SK-N-SH (cell line): ENCODE measurements at regions not wholly inside any gene's neighbourhood (a gene's known extent, or its start where the extent isn't known, plus 50 kb on each side); places are given as distances from the start of the nearest gene placed in this dataset.
"Not testable (repeated sequence)": the region's sequence is repeated elsewhere in the genome, so short reads cannot be mapped to it uniquely, and the experiment has no call there.

ENCODE experiments used
- CTCF ChIA-PET: fragments of 300-600, 350-600 bp; formaldehyde crosslinking; extraction: SDS; loops from one replicate; lab custom pipeline; 2021; lab: Yijun Ruan, JAX
- POLR2A ChIA-PET: fragments of 350-600 bp; sonication (Branson Sonifier 250); formaldehyde crosslinking; extraction: SDS; loops from one replicate; lab custom pipeline; 2020; ENCODE audit warnings: antibody characterized with exemption, inconsistent platforms; lab: Yijun Ruan, JAX
- DNase-seq: peaks from one replicate; pipeline ENCODE4 v3.0.0; 2012
- H2AFZ ChIP-seq: fragments of 200-600 bp; sonication (generic); 2 replicates; pipeline ENCODE4 v1.8.1; 2016; ENCODE audit warnings: antibody characterized with exemption, mild to moderate bottlenecking, low read depth
- H3F3A ChIP-seq: fragments of 200-600 bp; sonication (generic); replicated peaks from 2 replicates; pipeline ENCODE3; 2016; ENCODE audit warnings: antibody characterized with exemption, mild to moderate bottlenecking; ENCODE audit not compliant: insufficient read depth
- H3K27ac ChIP-seq, 2 experiments: fragments of 200-500 bp in 1 of 2; fragments of 200-600 bp in 1 of 2; sonication (Bioruptor generic) in 1 of 2; sonication (generic), shearing (Covaris generic) in 1 of 2; 2 replicates each; pipeline versions ENCODE4 v1.5.1 to v1.6.1; 2014 to 2016; ENCODE audit warnings: low read depth in 2 of 2, inconsistent platforms in 1 of 2, low read length in 1 of 2, mild to moderate bottlenecking in 1 of 2, mixed read lengths in 1 of 2
- H3K27me3 ChIP-seq: fragments of 200-600 bp; sonication (generic), shearing (Covaris generic); 2 replicates; pipeline ENCODE4 v1.6.1; 2016; ENCODE audit warnings: mixed run types; ENCODE audit not compliant: insufficient read depth
- H3K36me3 ChIP-seq, 2 experiments: fragments of 200-500 bp in 1 of 2; fragments of 200-600 bp in 1 of 2; sonication (Bioruptor generic) in 1 of 2; sonication (generic) in 1 of 2; replicated peaks in 1 of 2; 2 replicates each; pipeline versions ENCODE3 to v1.5.1; 2014 to 2016; ENCODE audit warnings: low read length in 1 of 2, mild to moderate bottlenecking in 1 of 2; ENCODE audit not compliant: insufficient read depth in 2 of 2, control insufficient read depth in 1 of 2
- H3K4me1 ChIP-seq, 2 experiments: fragments of 200-500 bp in 1 of 2; fragments of 200-600 bp in 1 of 2; sonication (Bioruptor generic) in 1 of 2; sonication (generic), shearing (Covaris generic) in 1 of 2; 2 replicates each; pipeline versions ENCODE4 v1.5.1 to v1.6.1; 2014 to 2016; ENCODE audit warnings: low read depth in 1 of 2, low read length in 1 of 2, mixed run types in 1 of 2; ENCODE audit not compliant: insufficient read depth in 2 of 2, control insufficient read depth in 1 of 2
- H3K4me2 ChIP-seq: fragments of 200-600 bp; sonication (generic), shearing (Covaris generic); 2 replicates; pipeline ENCODE4 v1.6.1; 2017; ENCODE audit warnings: mixed run types
- H3K4me3 ChIP-seq, 2 experiments: fragments of 200-500 bp in 1 of 2; fragments of 200-600 bp in 1 of 2; sonication (Bioruptor generic) in 1 of 2; sonication (generic), shearing (Covaris generic) in 1 of 2; 2 replicates each; pipeline versions ENCODE4 v1.5.1 to v1.8.1; 2014 to 2016; ENCODE audit warnings: low read depth in 2 of 2, inconsistent platforms in 1 of 2, low read length in 1 of 2, mild to moderate bottlenecking in 1 of 2, mixed read lengths in 1 of 2, moderate library complexity in 1 of 2
- H3K79me2 ChIP-seq: fragments of 200-600 bp; sonication (generic); 2 replicates; pipeline ENCODE4 v1.8.1; 2017; ENCODE audit warnings: mild to moderate bottlenecking; ENCODE audit not compliant: insufficient read depth
- H3K9ac ChIP-seq: fragments of 200-600 bp; sonication (generic); 2 replicates; pipeline ENCODE4 v1.6.1; 2017; ENCODE audit warnings: mixed run types
- H3K9me2 ChIP-seq: fragments of 200-600 bp; sonication (generic); 2 replicates; pipeline ENCODE4 v1.6.1; 2017; ENCODE audit warnings: mixed run types
- H3K9me3 ChIP-seq: fragments of 200-600 bp; sonication (generic); 2 replicates; pipeline ENCODE4 v1.6.1; 2017; ENCODE audit warnings: mixed run types, mild to moderate bottlenecking, moderate library complexity
- H4K20me1 ChIP-seq: fragments of 200-600 bp; sonication (generic); 2 replicates; pipeline ENCODE4 v1.6.1; 2017; ENCODE audit warnings: mild to moderate bottlenecking, mixed run types; ENCODE audit not compliant: insufficient read depth
- EZH2phosphoT487 ChIP-seq: fragments of 200-600 bp; sonication (generic); IDR thresholded peaks from 2 replicates; pipeline ENCODE4 v1.6.1; 2017; ENCODE audit warnings: low read depth, mixed run types, mild to moderate bottlenecking, antibody characterized with exemption, moderate library complexity, borderline replicate concordance
- FOSL2 ChIP-seq: IDR thresholded peaks from 2 replicates; pipeline ENCODE4 v1.4.0; 2012; ENCODE audit warnings: low read depth, mild to moderate bottlenecking, moderate library complexity, borderline replicate concordance
- NFIC ChIP-seq: IDR thresholded peaks from 2 replicates; pipeline ENCODE4 v1.4.0; 2012; ENCODE audit warnings: borderline replicate concordance
- PBX3 ChIP-seq: IDR thresholded peaks from 2 replicates; pipeline ENCODE4; 2012
- RAD21 ChIP-seq: IDR thresholded peaks from 2 replicates; pipeline ENCODE4 v1.6.1; 2012; ENCODE audit warnings: mild to moderate bottlenecking, low read length
- REST ChIP-seq: IDR thresholded peaks from 2 replicates; pipeline ENCODE4 v1.6.1; 2012; ENCODE audit warnings: mild to moderate bottlenecking, low read depth, low read length, moderate library complexity
- SIN3A ChIP-seq: IDR thresholded peaks from 2 replicates; pipeline ENCODE4 v1.6.1; 2012; ENCODE audit warnings: low read depth, mild to moderate bottlenecking, low read length, moderate library complexity, borderline replicate concordance
- TCF12 ChIP-seq: IDR thresholded peaks from 2 replicates; pipeline ENCODE4 v1.4.0; 2012
- TEAD4 ChIP-seq: IDR thresholded peaks from 2 replicates; pipeline ENCODE4 v1.4.0; 2012; ENCODE audit warnings: mild to moderate bottlenecking, borderline replicate concordance; ENCODE audit not compliant: insufficient read depth
- ZBTB33 ChIP-seq: IDR thresholded peaks from 2 replicates; pipeline ENCODE4 v1.4.0; 2012; ENCODE audit warnings: low read depth, borderline replicate concordance
- WGBS: methylation state at CpG from one replicate; pipeline ENCODE4 v1.1.6; 2017; ENCODE audit warnings: low lambda C conversion rate; 5-methylcytosine and 5-hydroxymethylcytosine counted together
- TF ChIP-seq, protein P1 (sequence below): fragments of 150-350 bp; IDR thresholded peaks from 2 replicates; pipeline ENCODE4 v1.6.1; 2017; ENCODE audit warnings: antibody characterized with exemption, low read length, low read depth, borderline replicate concordance

- CTCF ChIA-PET: interaction anchor here (1.0 kb wide), 1 partner anchor 26 kb away, joined by 3 read pairs; no protein-coding TSS in a partner anchor
- no peak overlapping the region for H3K9ac ChIP-seq
- TF ChIP-seq TCF12: peak; percentile 23; the same call in 1 of the 2 replicates
- peak; percentile 49 for TF ChIP-seq NFIC
- TF ChIP-seq, protein P1, sequence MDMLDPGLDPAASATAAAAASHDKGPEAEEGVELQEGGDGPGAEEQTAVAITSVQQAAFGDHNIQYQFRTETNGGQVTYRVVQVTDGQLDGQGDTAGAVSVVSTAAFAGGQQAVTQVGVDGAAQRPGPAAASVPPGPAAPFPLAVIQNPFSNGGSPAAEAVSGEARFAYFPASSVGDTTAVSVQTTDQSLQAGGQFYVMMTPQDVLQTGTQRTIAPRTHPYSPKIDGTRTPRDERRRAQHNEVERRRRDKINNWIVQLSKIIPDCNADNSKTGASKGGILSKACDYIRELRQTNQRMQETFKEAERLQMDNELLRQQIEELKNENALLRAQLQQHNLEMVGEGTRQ: no peak
- no peaks in the 10 kb centered on the region for H3K79me2 ChIP-seq
- H3K36me3 ChIP-seq: no peaks in the 10 kb centered on the region
- no peak overlapping the region for H3K4me2 ChIP-seq
- peaks cover 11% of the 10 kb centered on the region for H3F3A ChIP-seq
- no peaks in the 10 kb centered on the region for H4K20me1 ChIP-seq
- DNase-seq: no peak
- H3K27me3 ChIP-seq: no peaks in the 10 kb centered on the region
- no peaks in the 10 kb centered on the region for H3K9me2 ChIP-seq
- no peak overlapping the region for H2AFZ ChIP-seq
- POLR2A ChIA-PET: no interaction called here
- H3K9me3 ChIP-seq: no peaks in the 10 kb centered on the region
- H3K4me3 ChIP-seq: no peak overlapping the region
- 80% methylated on average over 3 of the region's 3 CpGs for WGBS
- H3K27ac ChIP-seq: no peak overlapping the region
- peaks cover under 1 to 4% of the 10 kb centered on the region in 2 experiments; a peak in 3 of 4 replicates for H3K4me1 ChIP-seq
These were observed 867.3 kb downstream of the PLA2G4A start for GRCh38 chr1:187696073-187696472.

GRCh38 chr1:187703138-187704130, 874.7 kb downstream of the PLA2G4A start:
- H3K4me2 ChIP-seq, DNase-seq, H3F3A ChIP-seq, H2AFZ ChIP-seq, POLR2A ChIA-PET, H3K79me2 ChIP-seq, H3K27me3 ChIP-seq, CTCF ChIA-PET, H3K9me3 ChIP-seq, H3K36me3 ChIP-seq, H3K27ac ChIP-seq, H3K9me2 ChIP-seq, H3K4me3 ChIP-seq, H3K4me1 ChIP-seq, H4K20me1 ChIP-seq, H3K9ac ChIP-seq: not testable (repeated sequence)
- 87% methylated on average over 9 of the region's 46 CpGs for WGBS

GRCh38 chr1:187714470-187714869, 885.7 kb downstream of the PLA2G4A start:
- Histone ChIP-seq H4K20me1 (no peaks in the 10 kb centered on the region), H3K4me3 (no peak overlapping the region), H3K9me2 (no peaks in the 10 kb centered on the region), H3K9ac (no peak overlapping the region), H3K36me3 (no peaks in the 10 kb centered on the region), H3F3A (no peaks in the 10 kb centered on the region), H3K4me2 (no peak overlapping the region), H3K4me1 (no peaks in the 10 kb centered on the region), H3K27ac (no peak overlapping the region), H2AFZ (no peak overlapping the region), H3K9me3 (no peaks in the 10 kb centered on the region), H3K79me2 (no peaks in the 10 kb centered on the region), H3K27me3 (no peaks in the 10 kb centered on the region)
- ChIA-PET CTCF (no interaction called here), POLR2A (no interaction called here)
- DNase-seq: no peak
- 59% methylated on average over 6 of the region's 6 CpGs for WGBS
- TF ChIP-seq REST (no peak), TEAD4 (no peak), FOSL2 (no peak), RAD21 (no peak), ZBTB33 (no peak), SIN3A (no peak), NFIC (no peak), PBX3 (no peak), EZH2phosphoT487 (no peak)
